Peyer's patch (tissue), 4 donors: ENCODE measurements at regions not wholly inside any gene's neighbourhood (a gene's known extent, or its start where the extent isn't known, plus 50 kb on each side); places are given as distances from the start of the nearest gene placed in this dataset.

Experiments
- DNase-seq, 3 donors: peaks; one replicate each; pipeline ENCODE4 v3.0.0-alpha.2; 2017 to 2019
- H3K27ac ChIP-seq, 4 donors: fragments of 200-600 bp; sonication (generic); one replicate each; pipeline ENCODE4 v1.5.1; 2016 to 2019
- H3K27me3 ChIP-seq, 2 donors: fragments of 200-600 bp; sonication (generic); one replicate each; pipeline ENCODE4 v1.5.1; 2019
- H3K36me3 ChIP-seq, 3 donors: fragments of 200-600 bp; sonication (generic); one replicate each; pipeline ENCODE4 v1.5.1; 2016 to 2019
- H3K4me1 ChIP-seq, 4 donors: fragments of 200-600 bp; sonication (generic); one replicate each; pipeline ENCODE4 v1.5.1; 2016 to 2019
- H3K4me3 ChIP-seq, 4 donors: fragments of 200-600 bp; sonication (generic); 1 replicate in 3 of 4; 2 replicates in 1 of 4; pipeline ENCODE4 v1.5.1; 2016 to 2019; ENCODE audit warnings: mild to moderate bottlenecking in 1 of 4
- H3K9me3 ChIP-seq, 4 donors: fragments of 200-600 bp; sonication (generic); one replicate each; pipeline ENCODE4 v1.5.1; 2016 to 2019; ENCODE audit warnings: mild to moderate bottlenecking in 1 of 4
- CTCF ChIP-seq, 6 experiments: fragments of 450-650 bp in 4 of 6; fragments of 200-600 bp in 2 of 6; sonication (generic) in 1 of 6; IDR thresholded peaks; one replicate each; pipeline ENCODE4 v1.5.1; 2017 to 2019; ENCODE audit warnings: antibody characterized with exemption in 6 of 6, mild to moderate bottlenecking in 3 of 6, moderate library complexity in 1 of 6
- POLR2A ChIP-seq, 2 donors: fragments of 450-650 bp; IDR thresholded peaks; one replicate each; pipeline ENCODE4 v1.5.1; 2017; ENCODE audit warnings: antibody characterized with exemption in 2 of 2, mild to moderate bottlenecking in 2 of 2, moderate library complexity in 2 of 2

GRCh38 chr13:47865883-47866282, 135.2 kb downstream of the SUCLA2 start:
- H3K4me3 ChIP-seq: no peak overlapping the region
- TF ChIP-seq POLR2A (IDR thresholded peaks at IDR 0.05): no peak
- TF ChIP-seq CTCF (IDR thresholded peaks at IDR 0.05): no peak
- H3K36me3 ChIP-seq: no peaks in the 10 kb centered on the region
- no peaks in the 10 kb centered on the region for H3K4me1 ChIP-seq
- H3K9me3 ChIP-seq: no peaks in the 10 kb centered on the region
- H3K27me3 ChIP-seq: no peaks in the 10 kb centered on the region
- no peak overlapping the region for H3K27ac ChIP-seq
- DNase-seq: no peak

GRCh38 chr13:47862841-47863240, 138.2 kb downstream of the SUCLA2 start:
- TF ChIP-seq CTCF (IDR thresholded peaks at IDR 0.05) (no peak), POLR2A (IDR thresholded peaks at IDR 0.05) (no peak)
- H3K36me3 ChIP-seq: no peaks in the 10 kb centered on the region
- no peak overlapping the region for H3K27ac ChIP-seq
- DNase-seq: no peak
- no peaks in the 10 kb centered on the region for H3K27me3 ChIP-seq
- no peaks in the 10 kb centered on the region for H3K4me1 ChIP-seq
- no peaks in the 10 kb centered on the region for H3K9me3 ChIP-seq
- no peak overlapping the region for H3K4me3 ChIP-seq

DNA sequence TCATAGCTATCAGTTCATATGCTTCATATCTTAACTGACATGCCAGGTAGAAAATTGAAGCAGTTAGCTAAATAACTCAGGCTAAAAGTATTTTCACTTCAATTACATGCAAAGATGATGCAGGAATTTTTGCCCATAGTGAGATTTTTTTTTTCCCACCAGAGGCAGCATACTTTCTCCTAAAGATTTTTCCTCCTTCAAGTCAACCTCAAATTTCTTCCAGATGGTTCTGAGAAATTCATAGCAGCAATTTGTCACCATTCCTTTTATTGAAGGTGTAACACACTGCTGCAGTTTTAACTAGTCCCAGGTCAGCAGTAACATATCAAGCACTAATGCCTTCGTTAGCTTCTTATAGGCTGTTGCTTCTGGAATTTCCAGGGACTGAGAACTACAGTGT, 141.9 kb downstream of the SUCLA2 start:
- Histone ChIP-seq H3K27ac (no peak overlapping the region), H3K27me3 (no peaks in the 10 kb centered on the region), H3K4me3 (no peak overlapping the region), H3K36me3 (no peaks in the 10 kb centered on the region), H3K4me1 (no peaks in the 10 kb centered on the region), H3K9me3 (no peaks in the 10 kb centered on the region)
- TF ChIP-seq POLR2A (IDR thresholded peaks at IDR 0.05): no peak
- TF ChIP-seq CTCF (IDR thresholded peaks at IDR 0.05): no peak
- DNase-seq: no peak

- TF ChIP-seq CTCF (IDR thresholded peaks at IDR 0.05) (no peak), POLR2A (IDR thresholded peaks at IDR 0.05) (no peak)
- no peaks in the 10 kb centered on the region for H3K9me3 ChIP-seq
- H3K4me3 ChIP-seq: no peak overlapping the region
- no peaks in the 10 kb centered on the region for H3K27me3 ChIP-seq
- H3K27ac ChIP-seq: no peak overlapping the region
- no peaks in the 10 kb centered on the region for H3K36me3 ChIP-seq
- no peaks in the 10 kb centered on the region for H3K4me1 ChIP-seq
- no peak for DNase-seq
Measured at GRCh38 chr13:47858042-47859025, 142.7 kb downstream of the SUCLA2 start.

DNA sequence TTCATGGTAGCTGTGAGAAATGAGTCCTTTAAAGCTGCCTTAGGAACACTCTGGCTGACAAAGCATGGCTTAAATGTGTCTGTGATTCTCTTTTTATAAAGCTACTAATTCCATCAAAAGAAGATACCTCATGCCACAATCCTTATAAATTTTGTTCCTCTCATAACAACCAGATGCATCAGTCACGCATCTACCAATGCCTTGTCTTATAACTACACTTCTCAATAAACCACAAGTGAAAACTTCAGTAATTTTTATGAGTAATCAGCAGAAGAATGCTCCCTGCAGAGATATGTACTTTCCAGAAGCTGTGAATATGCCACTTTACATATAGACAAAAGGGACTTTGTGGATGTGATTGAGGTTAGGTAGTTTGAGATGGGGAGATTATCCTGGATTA, 147.8 kb downstream of the SUCLA2 start:
- Histone ChIP-seq H3K27ac (no peak overlapping the region), H3K4me1 (no peaks in the 10 kb centered on the region), H3K4me3 (no peak overlapping the region), H3K9me3 (no peaks in the 10 kb centered on the region), H3K36me3 (no peaks in the 10 kb centered on the region), H3K27me3 (no peaks in the 10 kb centered on the region)
- TF ChIP-seq POLR2A (IDR thresholded peaks at IDR 0.05) (no peak), CTCF (IDR thresholded peaks at IDR 0.05) (no peak)
- DNase-seq: no peak
